Astrocyte (in vitro differentiated cells and primary cell): ENCODE measurements at regions not wholly inside any gene's neighbourhood (a gene's known extent, or its start where the extent isn't known, plus 50 kb on each side); places are given as distances from the start of the nearest gene placed in this dataset.

Experiments
- DNase-seq: peaks from one replicate; pipeline ENCODE4 v3.0.0-alpha.2; 2010; ENCODE audit warnings: low read depth
- FAIRE-seq: peaks from 2 replicates; lab custom pipeline; 2011; peaks lifted over from hg19 to GRCh38; lab: Jason Lieb, UNC
- H2AFZ ChIP-seq: 2 replicates; pipeline ENCODE4 v1.6.0; 2012; ENCODE audit warnings: low read depth, low read length, inconsistent platforms
- H3K27ac ChIP-seq: 2 replicates; pipeline ENCODE4 v1.5.1; 2011; ENCODE audit warnings: low read depth, low read length, inconsistent platforms
- H3K27me3 ChIP-seq: 2 replicates; pipeline ENCODE4 v1.6.0; 2011; ENCODE audit warnings: low read length, inconsistent platforms; ENCODE audit not compliant: insufficient read depth
- H3K36me3 ChIP-seq: 2 replicates; pipeline ENCODE4 v1.5.1; 2011; ENCODE audit warnings: low read length, inconsistent platforms; ENCODE audit not compliant: insufficient read depth
- H3K4me1 ChIP-seq: 2 replicates; pipeline ENCODE4 v1.5.1; 2011; ENCODE audit warnings: low read length, inconsistent platforms; ENCODE audit not compliant: insufficient read depth
- H3K4me2 ChIP-seq: 2 replicates; pipeline ENCODE4 v1.6.0; 2012; ENCODE audit warnings: low read length, inconsistent platforms
- H3K4me3 ChIP-seq: 2 replicates; pipeline ENCODE4 v1.5.1; 2011; ENCODE audit warnings: low read depth, mild to moderate bottlenecking, low read length, inconsistent platforms; ENCODE audit not compliant: insufficient read depth
- H3K79me2 ChIP-seq: 2 replicates; pipeline ENCODE4 v1.6.0; 2012; ENCODE audit warnings: mild to moderate bottlenecking, low read length, inconsistent platforms; ENCODE audit not compliant: insufficient read depth
- H3K9ac ChIP-seq: 2 replicates; pipeline ENCODE4 v1.6.0; 2012; ENCODE audit warnings: mild to moderate bottlenecking, low read length, inconsistent platforms
- H3K9me3 ChIP-seq: 2 replicates; pipeline ENCODE4 v1.5.1; 2012; ENCODE audit warnings: low read depth, mild to moderate bottlenecking, low read length, inconsistent platforms; ENCODE audit not compliant: insufficient read depth
- H4K20me1 ChIP-seq: 2 replicates; pipeline ENCODE4 v1.6.0; 2012; ENCODE audit warnings: low read length, inconsistent platforms; ENCODE audit not compliant: insufficient read depth
- H3K27ac Mint-ChIP-seq: one replicate; pipeline ENCODE4 v1.8.0; 2021; ENCODE audit warnings: mild to moderate bottlenecking, mixed read lengths; ENCODE audit not compliant: unreplicated experiment
- H3K27me3 Mint-ChIP-seq: one replicate; pipeline ENCODE4 v1.8.0; 2021; ENCODE audit warnings: low read depth, mixed read lengths; ENCODE audit not compliant: unreplicated experiment
- H3K36me3 Mint-ChIP-seq: one replicate; pipeline ENCODE4 v1.8.0; 2021; ENCODE audit warnings: low read depth, mixed read lengths; ENCODE audit not compliant: unreplicated experiment
- H3K4me1 Mint-ChIP-seq: one replicate; pipeline ENCODE4 v1.8.0; 2021; ENCODE audit warnings: low read depth, mixed read lengths; ENCODE audit not compliant: unreplicated experiment
- H3K4me3 Mint-ChIP-seq: one replicate; pipeline ENCODE4 v1.8.0; 2021; ENCODE audit warnings: mild to moderate bottlenecking, moderate library complexity, mixed read lengths; ENCODE audit not compliant: unreplicated experiment
- H3K9me3 Mint-ChIP-seq: one replicate; pipeline ENCODE4 v1.8.0; 2021; ENCODE audit warnings: mild to moderate bottlenecking, mixed read lengths; ENCODE audit not compliant: unreplicated experiment
- CTCF ChIP-seq: IDR thresholded peaks from 2 replicates; pipeline ENCODE4 v1.5.1; 2011; ENCODE audit warnings: low read depth, mild to moderate bottlenecking, inconsistent platforms, low read length, moderate library complexity; ENCODE audit not compliant: insufficient read depth
- EZH2 ChIP-seq: IDR thresholded peaks from 2 replicates; pipeline ENCODE4 v1.6.1; 2012; ENCODE audit warnings: mild to moderate bottlenecking, low read length, inconsistent platforms; ENCODE audit not compliant: insufficient read depth

- no peaks in the 10 kb centered on the region for H3K36me3 Mint-ChIP-seq
- Histone ChIP-seq H3K79me2 (no peaks in the 10 kb centered on the region), H4K20me1 (no peaks in the 10 kb centered on the region), H3K27me3 (no peaks in the 10 kb centered on the region), H2AFZ (no peak overlapping the region), H3K27ac (no peak overlapping the region), H3K4me1 (peaks cover 3% of the 10 kb centered on the region), H3K4me3 (no peak overlapping the region), H3K9ac (no peak overlapping the region), H3K4me2 (no peak overlapping the region), H3K9me3 (no peaks in the 10 kb centered on the region), H3K36me3 (no peaks in the 10 kb centered on the region)
- DNase-seq (no peak), FAIRE-seq (no peak)
- H3K4me3 Mint-ChIP-seq, result no peak overlapping the region
- H3K9me3 Mint-ChIP-seq, result no peaks in the 10 kb centered on the region
- no peak overlapping the region for H3K27ac Mint-ChIP-seq
- TF ChIP-seq CTCF (no peak), EZH2 (no peak)
- H3K4me1 Mint-ChIP-seq, result peaks cover 6% of the 10 kb centered on the region
- H3K27me3 Mint-ChIP-seq, result no peaks in the 10 kb centered on the region
Observed at GRCh38 chr2:64704161-64704560, 50.4 kb upstream of the SERTAD2 start.

- Histone ChIP-seq H3K27ac (no peak overlapping the region), H2AFZ (no peak overlapping the region), H3K36me3 (no peaks in the 10 kb centered on the region), H3K9ac (no peak overlapping the region), H3K27me3 (no peaks in the 10 kb centered on the region), H3K4me3 (no peak overlapping the region), H3K79me2 (no peaks in the 10 kb centered on the region), H3K9me3 (no peaks in the 10 kb centered on the region), H3K4me1 (no peaks in the 10 kb centered on the region), H4K20me1 (no peaks in the 10 kb centered on the region), H3K4me2 (no peak overlapping the region)
- no peaks in the 10 kb centered on the region for H3K36me3 Mint-ChIP-seq
- H3K4me1 Mint-ChIP-seq, result peaks cover under 1% of the 10 kb centered on the region
- no peaks in the 10 kb centered on the region for H3K9me3 Mint-ChIP-seq
- no peak for DNase-seq
- no peak for FAIRE-seq
- H3K27me3 Mint-ChIP-seq, result no peaks in the 10 kb centered on the region
- H3K4me3 Mint-ChIP-seq, result no peak overlapping the region
- TF ChIP-seq EZH2 (no peak), CTCF (no peak)
- H3K27ac Mint-ChIP-seq, result no peak overlapping the region
Observed at GRCh38 chr2:64704996-64705395, 51.3 kb upstream of the SERTAD2 start.

GRCh38 chr2:64707276-64707675 lies 53.6 kb upstream of the SERTAD2 start:
- Histone ChIP-seq H3K9ac (no peak overlapping the region), H2AFZ (no peak overlapping the region), H3K27ac (no peak overlapping the region), H3K4me2 (no peak overlapping the region), H3K9me3 (no peaks in the 10 kb centered on the region), H4K20me1 (no peaks in the 10 kb centered on the region), H3K4me1 (peaks cover 6% of the 10 kb centered on the region), H3K27me3 (no peaks in the 10 kb centered on the region), H3K4me3 (no peak overlapping the region), H3K79me2 (peaks cover 3% of the 10 kb centered on the region), H3K36me3 (no peaks in the 10 kb centered on the region)
- TF ChIP-seq EZH2, result no peak
- no peak for TF ChIP-seq CTCF
- no peak for FAIRE-seq
- Mint-ChIP-seq H3K27ac (no peak overlapping the region), H3K36me3 (no peaks in the 10 kb centered on the region), H3K27me3 (no peaks in the 10 kb centered on the region), H3K4me1 (peaks cover 4% of the 10 kb centered on the region), H3K4me3 (no peak overlapping the region), H3K9me3 (no peaks in the 10 kb centered on the region)
- no peak for DNase-seq
